Osteocyte (in vitro differentiated cells): ENCODE measurements at regions not wholly inside any gene's neighbourhood (a gene's known extent, or its start where the extent isn't known, plus 50 kb on each side); places are given as distances from the start of the nearest gene placed in this dataset.

Experiments used
- DNase-seq: peaks from one replicate; pipeline ENCODE4 v3.0.0; 2021; ENCODE audit warnings: mixed read lengths; ENCODE audit not compliant: unreplicated experiment; ENCODE audit errors: extremely low spot score
- H3K27ac Mint-ChIP-seq: one replicate; pipeline ENCODE4 v1.8.0; 2021; ENCODE audit warnings: mild to moderate bottlenecking, mixed read lengths; ENCODE audit not compliant: unreplicated experiment
- H3K27me3 Mint-ChIP-seq: one replicate; pipeline ENCODE4 v1.8.0; 2021; ENCODE audit warnings: mixed read lengths; ENCODE audit not compliant: unreplicated experiment
- H3K36me3 Mint-ChIP-seq: one replicate; pipeline ENCODE4 v1.8.0; 2021; ENCODE audit warnings: mixed read lengths; ENCODE audit not compliant: unreplicated experiment
- H3K4me1 Mint-ChIP-seq: one replicate; pipeline ENCODE4 v1.8.0; 2021; ENCODE audit warnings: mixed read lengths; ENCODE audit not compliant: unreplicated experiment
- H3K4me3 Mint-ChIP-seq: one replicate; pipeline ENCODE4 v1.8.0; 2021; ENCODE audit warnings: mild to moderate bottlenecking, moderate library complexity, mixed read lengths; ENCODE audit not compliant: unreplicated experiment
- H3K9me3 Mint-ChIP-seq: one replicate; pipeline ENCODE4 v1.8.0; 2021; ENCODE audit warnings: mixed read lengths; ENCODE audit not compliant: unreplicated experiment
- TF ChIP-seq, protein P1 (sequence below): fragments of 200-600 bp; sonication (generic); IDR thresholded peaks from 2 replicates; pipeline ENCODE4 v1.5.0; 2021; ENCODE audit warnings: antibody characterized with exemption, mild to moderate bottlenecking, moderate library complexity

DNA sequence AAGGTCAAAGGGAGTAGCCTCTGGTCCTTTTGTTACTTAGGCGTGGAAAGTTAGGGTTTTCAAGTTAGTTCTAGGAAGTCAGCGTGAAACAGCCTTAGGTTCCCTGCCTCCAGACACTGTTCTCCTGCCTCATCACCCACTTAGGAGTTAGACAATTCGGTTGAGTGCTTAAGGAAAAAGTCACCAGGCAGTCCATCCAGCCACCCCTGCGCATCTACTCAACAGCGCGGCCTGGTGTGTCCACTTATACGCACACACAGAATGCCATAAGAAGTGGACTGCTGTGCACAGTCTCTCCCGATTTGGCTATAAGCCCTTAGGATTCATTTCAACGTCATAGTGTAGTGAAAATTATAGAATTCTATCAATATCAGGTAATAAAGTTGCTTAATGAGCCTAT, 470.8 kb upstream of the TNP1 start:
- H3K9me3 Mint-ChIP-seq, result no peaks in the 10 kb centered on the region
- H3K27me3 Mint-ChIP-seq, result no peaks in the 10 kb centered on the region
- DNase-seq, result no peak
- H3K4me1 Mint-ChIP-seq, result peaks cover 66% of the 10 kb centered on the region
- H3K27ac Mint-ChIP-seq, result no peak overlapping the region
- H3K36me3 Mint-ChIP-seq, result no peaks in the 10 kb centered on the region
- no peak overlapping the region for H3K4me3 Mint-ChIP-seq
- TF ChIP-seq, protein P1, sequence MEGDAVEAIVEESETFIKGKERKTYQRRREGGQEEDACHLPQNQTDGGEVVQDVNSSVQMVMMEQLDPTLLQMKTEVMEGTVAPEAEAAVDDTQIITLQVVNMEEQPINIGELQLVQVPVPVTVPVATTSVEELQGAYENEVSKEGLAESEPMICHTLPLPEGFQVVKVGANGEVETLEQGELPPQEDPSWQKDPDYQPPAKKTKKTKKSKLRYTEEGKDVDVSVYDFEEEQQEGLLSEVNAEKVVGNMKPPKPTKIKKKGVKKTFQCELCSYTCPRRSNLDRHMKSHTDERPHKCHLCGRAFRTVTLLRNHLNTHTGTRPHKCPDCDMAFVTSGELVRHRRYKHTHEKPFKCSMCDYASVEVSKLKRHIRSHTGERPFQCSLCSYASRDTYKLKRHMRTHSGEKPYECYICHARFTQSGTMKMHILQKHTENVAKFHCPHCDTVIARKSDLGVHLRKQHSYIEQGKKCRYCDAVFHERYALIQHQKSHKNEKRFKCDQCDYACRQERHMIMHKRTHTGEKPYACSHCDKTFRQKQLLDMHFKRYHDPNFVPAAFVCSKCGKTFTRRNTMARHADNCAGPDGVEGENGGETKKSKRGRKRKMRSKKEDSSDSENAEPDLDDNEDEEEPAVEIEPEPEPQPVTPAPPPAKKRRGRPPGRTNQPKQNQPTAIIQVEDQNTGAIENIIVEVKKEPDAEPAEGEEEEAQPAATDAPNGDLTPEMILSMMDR, result no peak

- Mint-ChIP-seq H3K4me1 (peaks cover 72% of the 10 kb centered on the region), H3K36me3 (peaks cover 3% of the 10 kb centered on the region), H3K9me3 (peaks cover 2% of the 10 kb centered on the region), H3K4me3 (no peak overlapping the region), H3K27me3 (no peaks in the 10 kb centered on the region), H3K27ac (peak overlapping the region; percentile 12)
- DNase-seq, result no peak
- TF ChIP-seq, protein P1, result no peak
Measured at GRCh38 chr2:217329023-217329431, 469.2 kb upstream of the TNP1 start.

GRCh38 chr2:217328622-217328978, 468.7 kb upstream of the TNP1 start:
- no peak for DNase-seq
- no peak overlapping the region for H3K27ac Mint-ChIP-seq
- H3K27me3 Mint-ChIP-seq, result no peaks in the 10 kb centered on the region
- H3K9me3 Mint-ChIP-seq, result peaks cover 6% of the 10 kb centered on the region
- TF ChIP-seq, protein P1, result no peak
- H3K4me3 Mint-ChIP-seq, result no peak overlapping the region
- H3K36me3 Mint-ChIP-seq, result peaks cover 5% of the 10 kb centered on the region
- peaks cover 72% of the 10 kb centered on the region for H3K4me1 Mint-ChIP-seq

GRCh38 chr2:217327953-217328621, 468.2 kb upstream of the TNP1 start:
- TF ChIP-seq, protein P1, result no peak
- Mint-ChIP-seq H3K27ac (peak overlapping the region; percentile 17), H3K4me1 (peaks cover 71% of the 10 kb centered on the region)

DNA sequence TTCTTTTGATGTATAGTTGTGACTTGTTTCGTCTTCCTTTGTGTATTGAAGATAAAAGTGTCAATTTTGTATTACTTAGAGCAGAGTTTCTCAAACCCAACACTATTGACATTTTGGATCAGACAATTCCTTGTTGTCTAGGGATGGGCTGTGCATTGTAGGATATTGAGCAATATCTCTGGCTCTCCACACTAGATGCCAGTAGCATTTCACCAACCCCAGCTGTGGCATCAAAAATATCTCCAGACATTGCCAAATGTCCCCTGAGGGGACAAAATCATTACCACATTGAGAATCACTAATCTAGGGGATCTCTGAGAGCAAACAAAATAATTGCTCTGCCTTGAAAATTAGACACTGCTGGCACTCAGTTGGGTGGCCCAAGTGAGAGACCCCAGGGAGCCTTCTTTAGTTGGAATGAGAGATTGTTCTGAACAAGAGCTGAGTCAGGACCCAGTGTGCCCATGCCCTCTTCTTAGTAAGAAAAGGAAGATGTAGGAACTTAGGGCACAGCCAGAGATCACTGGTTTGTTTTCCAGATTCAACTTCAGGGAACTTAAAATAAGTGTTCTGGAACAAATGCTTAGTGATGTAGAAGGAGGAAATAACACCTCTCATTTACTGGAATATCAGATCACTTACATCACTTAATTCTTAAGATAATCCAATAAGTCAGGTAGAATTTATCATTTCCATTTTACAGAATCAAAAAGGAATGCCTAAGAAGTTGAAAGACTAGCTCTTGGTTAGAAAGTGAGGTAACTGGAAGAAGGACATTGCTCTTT, 466.6 kb upstream of the TNP1 start:
- no peak for DNase-seq
- peaks cover 54% of the 10 kb centered on the region for H3K4me1 Mint-ChIP-seq
- H3K27ac Mint-ChIP-seq, result peak overlapping the region; percentile 78
- TF ChIP-seq, protein P1, result no peak
- peaks cover 5% of the 10 kb centered on the region for H3K36me3 Mint-ChIP-seq
- H3K9me3 Mint-ChIP-seq, result peaks cover 6% of the 10 kb centered on the region
- H3K4me3 Mint-ChIP-seq, result no peak overlapping the region
- no peaks in the 10 kb centered on the region for H3K27me3 Mint-ChIP-seq

More at GRCh38 chr2:217327953-217328621, 468.2 kb upstream of the TNP1 start:
- DNase-seq, result no peak
- Mint-ChIP-seq H3K9me3 (peaks cover 6% of the 10 kb centered on the region), H3K27me3 (no peaks in the 10 kb centered on the region), H3K36me3 (peaks cover 5% of the 10 kb centered on the region), H3K4me3 (no peak overlapping the region)
